Panc1 (cell line): ENCODE measurements at regions not wholly inside any gene's neighbourhood (a gene's known extent, or its start where the extent isn't known, plus 50 kb on each side); places are given as distances from the start of the nearest gene placed in this dataset.

Experiments
- ATAC-seq: fragments of 200-7000 bp; cut with Tn5 transposase; 2 replicates; pipeline ENCODE4 v1.9.1; 2020; ENCODE audit warnings: mild to moderate bottlenecking, moderate library complexity
- BruUV-seq: library from RNA; stranded (reverse); fragments of 400-500 nt; replicated peaks from 2 replicates; lab custom pipeline; 2021; lab: Mats Ljungman, UMichigan
- CTCF ChIA-PET: fragments of 300-600 bp; sonication (Branson Sonifier 250); formaldehyde crosslinking; loops from one replicate; lab custom pipeline; 2022; ENCODE audit warnings: antibody characterized with exemption; lab: Charles Lee
- POLR2A ChIA-PET: fragments of 300-600 bp; sonication (Branson Sonifier 250); formaldehyde crosslinking; loops from one replicate; lab custom pipeline; 2022; ENCODE audit warnings: antibody characterized with exemption; lab: Charles Lee
- DNase-seq: peaks from one replicate; pipeline ENCODE4 v3.0.0-alpha.2; 2010; ENCODE audit warnings: low read depth, low spot score
- H3K27ac ChIP-seq: 2 replicates; pipeline ENCODE4 v1.5.1; 2011; ENCODE audit warnings: mild to moderate bottlenecking, low read length, inconsistent platforms
- H3K27me3 ChIP-seq: fragments of 200-500 bp; sonication (Bioruptor generic); 2 replicates; pipeline ENCODE4 v1.6.0; 2014; ENCODE audit warnings: low read length, inconsistent platforms; ENCODE audit not compliant: control insufficient read depth, insufficient read depth
- H3K36me3 ChIP-seq: fragments of 200-500 bp; sonication (Bioruptor generic); 2 replicates; pipeline ENCODE4 v1.5.1; 2014; ENCODE audit warnings: inconsistent platforms, mild to moderate bottlenecking, low read length, moderate library complexity; ENCODE audit not compliant: control insufficient read depth, insufficient read depth
- H3K4me1 ChIP-seq: 2 replicates; pipeline ENCODE4 v1.5.1; 2011; ENCODE audit warnings: inconsistent platforms, mild to moderate bottlenecking, low read length, moderate library complexity; ENCODE audit not compliant: control insufficient read depth, insufficient read depth
- H3K4me3 ChIP-seq, 2 experiments: 2 replicates each; pipeline ENCODE4 v1.5.1; 2011 to 2012; ENCODE audit warnings: low read depth in 2 of 2, low read length in 2 of 2, mild to moderate bottlenecking in 2 of 2, inconsistent platforms in 1 of 2, moderate library complexity in 1 of 2
- H3K9me3 ChIP-seq: fragments of 200-500 bp; sonication (Bioruptor generic); 2 replicates; pipeline ENCODE4 v1.5.1; 2014; ENCODE audit warnings: low read depth, mild to moderate bottlenecking, inconsistent platforms, low read length, moderate library complexity; ENCODE audit not compliant: control insufficient read depth, insufficient read depth
- POLR2AphosphoS5 ChIP-seq: IDR thresholded peaks from 2 replicates; pipeline ENCODE4 v1.6.1; 2012; ENCODE audit warnings: mild to moderate bottlenecking, low read depth, low read length, moderate library complexity
- SIN3A ChIP-seq: IDR thresholded peaks from 2 replicates; pipeline ENCODE4 v1.6.1; 2012; ENCODE audit warnings: low read depth, mild to moderate bottlenecking, low read length, moderate library complexity, borderline replicate concordance; ENCODE audit not compliant: insufficient read depth
- TCF7L2 ChIP-seq: IDR thresholded peaks from 2 replicates; pipeline ENCODE4 v1.6.1; 2011; ENCODE audit warnings: mild to moderate bottlenecking, low read depth, low read length, inconsistent platforms
- in situ Hi-C: cut with HindIII; loops from 2 replicates; pipeline ENCODE4 v1.10.0; 2016; ENCODE audit warnings: low sequenced_read_pairs, low pct_unique_long_range_greater_than_20kb
- intact Hi-C: fragments of 100-400 bp; cut with micrococcal nuclease; formaldehyde crosslinking; loops from one replicate; pipeline ENCODE4 v1.10.0; 2022; ENCODE audit not compliant: unreplicated experiment
- TF ChIP-seq, protein P1 (sequence below), 2 experiments: IDR thresholded peaks; 2 replicates each; pipeline ENCODE4 v1.6.1; 2011 to 2012; ENCODE audit warnings: low read depth in 2 of 2, control low read depth in 1 of 2, low read length in 1 of 2, mild to moderate bottlenecking in 1 of 2, moderate library complexity in 1 of 2; ENCODE audit not compliant: insufficient read depth in 1 of 2
- TF ChIP-seq, protein P2 (sequence below): fragments of 450-650 bp; IDR thresholded peaks from 2 replicates; pipeline ENCODE4 v1.5.1; 2017; ENCODE audit warnings: mild to moderate bottlenecking

DNA sequence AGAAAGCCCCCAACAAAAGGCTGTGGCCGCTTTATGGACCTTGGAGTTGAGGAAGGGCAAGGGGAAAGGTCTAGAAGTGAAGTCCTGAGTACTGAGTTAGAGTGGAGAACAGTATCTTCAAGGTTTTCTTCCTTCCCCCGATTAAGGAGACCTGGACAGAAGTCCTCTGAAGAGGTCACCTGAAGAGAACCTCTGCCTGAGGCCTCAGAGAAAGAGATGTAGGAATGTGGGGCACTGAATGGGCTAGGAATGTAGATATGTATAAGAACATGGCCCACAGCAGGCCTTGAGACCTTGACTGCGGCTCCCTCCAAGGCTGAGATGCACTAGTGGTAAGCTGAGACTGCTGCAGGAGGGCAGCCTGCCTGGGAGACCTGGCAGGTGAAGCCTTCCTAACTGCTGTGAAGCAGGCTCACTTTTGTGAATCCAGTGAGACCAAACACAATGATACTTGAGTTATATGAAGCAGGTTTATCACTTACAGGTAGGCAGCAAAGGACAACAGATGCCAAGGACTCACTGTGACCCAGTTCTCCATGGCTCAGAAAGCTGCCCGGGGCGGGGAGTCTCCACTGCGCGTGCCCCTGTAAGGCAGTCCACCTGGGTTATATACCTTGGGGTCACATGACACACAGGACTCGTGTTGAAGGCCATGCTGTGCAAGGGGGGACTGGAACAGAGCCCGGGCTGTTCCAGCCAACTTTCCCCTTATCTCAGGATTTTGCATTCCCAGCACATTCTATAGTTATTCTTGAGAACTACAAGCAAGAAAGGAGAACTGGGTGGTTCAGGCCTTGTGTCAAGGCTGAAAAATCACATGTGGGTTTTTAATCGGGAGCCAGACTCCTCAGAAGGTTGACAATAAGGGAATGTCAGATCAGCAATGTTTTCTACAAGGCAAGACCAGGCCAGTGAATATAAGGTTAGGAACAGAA, 78.8 kb upstream of the PPM1J start:
- no peak for DNase-seq
- TF ChIP-seq SIN3A: no peak
- TF ChIP-seq, protein P1, sequence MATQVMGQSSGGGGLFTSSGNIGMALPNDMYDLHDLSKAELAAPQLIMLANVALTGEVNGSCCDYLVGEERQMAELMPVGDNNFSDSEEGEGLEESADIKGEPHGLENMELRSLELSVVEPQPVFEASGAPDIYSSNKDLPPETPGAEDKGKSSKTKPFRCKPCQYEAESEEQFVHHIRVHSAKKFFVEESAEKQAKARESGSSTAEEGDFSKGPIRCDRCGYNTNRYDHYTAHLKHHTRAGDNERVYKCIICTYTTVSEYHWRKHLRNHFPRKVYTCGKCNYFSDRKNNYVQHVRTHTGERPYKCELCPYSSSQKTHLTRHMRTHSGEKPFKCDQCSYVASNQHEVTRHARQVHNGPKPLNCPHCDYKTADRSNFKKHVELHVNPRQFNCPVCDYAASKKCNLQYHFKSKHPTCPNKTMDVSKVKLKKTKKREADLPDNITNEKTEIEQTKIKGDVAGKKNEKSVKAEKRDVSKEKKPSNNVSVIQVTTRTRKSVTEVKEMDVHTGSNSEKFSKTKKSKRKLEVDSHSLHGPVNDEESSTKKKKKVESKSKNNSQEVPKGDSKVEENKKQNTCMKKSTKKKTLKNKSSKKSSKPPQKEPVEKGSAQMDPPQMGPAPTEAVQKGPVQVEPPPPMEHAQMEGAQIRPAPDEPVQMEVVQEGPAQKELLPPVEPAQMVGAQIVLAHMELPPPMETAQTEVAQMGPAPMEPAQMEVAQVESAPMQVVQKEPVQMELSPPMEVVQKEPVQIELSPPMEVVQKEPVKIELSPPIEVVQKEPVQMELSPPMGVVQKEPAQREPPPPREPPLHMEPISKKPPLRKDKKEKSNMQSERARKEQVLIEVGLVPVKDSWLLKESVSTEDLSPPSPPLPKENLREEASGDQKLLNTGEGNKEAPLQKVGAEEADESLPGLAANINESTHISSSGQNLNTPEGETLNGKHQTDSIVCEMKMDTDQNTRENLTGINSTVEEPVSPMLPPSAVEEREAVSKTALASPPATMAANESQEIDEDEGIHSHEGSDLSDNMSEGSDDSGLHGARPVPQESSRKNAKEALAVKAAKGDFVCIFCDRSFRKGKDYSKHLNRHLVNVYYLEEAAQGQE (IDR thresholded peaks at IDR 0.05; ENCODE audit: insufficient read depth in 1 of 2, low read depth in 2 of 2, low read length in 1 of 2): no peak
- TF ChIP-seq TCF7L2: no peak
- TF ChIP-seq POLR2AphosphoS5: no peak
- TF ChIP-seq, protein P2, sequence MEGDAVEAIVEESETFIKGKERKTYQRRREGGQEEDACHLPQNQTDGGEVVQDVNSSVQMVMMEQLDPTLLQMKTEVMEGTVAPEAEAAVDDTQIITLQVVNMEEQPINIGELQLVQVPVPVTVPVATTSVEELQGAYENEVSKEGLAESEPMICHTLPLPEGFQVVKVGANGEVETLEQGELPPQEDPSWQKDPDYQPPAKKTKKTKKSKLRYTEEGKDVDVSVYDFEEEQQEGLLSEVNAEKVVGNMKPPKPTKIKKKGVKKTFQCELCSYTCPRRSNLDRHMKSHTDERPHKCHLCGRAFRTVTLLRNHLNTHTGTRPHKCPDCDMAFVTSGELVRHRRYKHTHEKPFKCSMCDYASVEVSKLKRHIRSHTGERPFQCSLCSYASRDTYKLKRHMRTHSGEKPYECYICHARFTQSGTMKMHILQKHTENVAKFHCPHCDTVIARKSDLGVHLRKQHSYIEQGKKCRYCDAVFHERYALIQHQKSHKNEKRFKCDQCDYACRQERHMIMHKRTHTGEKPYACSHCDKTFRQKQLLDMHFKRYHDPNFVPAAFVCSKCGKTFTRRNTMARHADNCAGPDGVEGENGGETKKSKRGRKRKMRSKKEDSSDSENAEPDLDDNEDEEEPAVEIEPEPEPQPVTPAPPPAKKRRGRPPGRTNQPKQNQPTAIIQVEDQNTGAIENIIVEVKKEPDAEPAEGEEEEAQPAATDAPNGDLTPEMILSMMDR: no peak
- Histone ChIP-seq H3K9me3 (no peaks in the 10 kb centered on the region), H3K4me3 (no peak overlapping the region), H3K27ac (no peak overlapping the region), H3K27me3 (no peaks in the 10 kb centered on the region), H3K36me3 (no peaks in the 10 kb centered on the region), H3K4me1 (no peaks in the 10 kb centered on the region)
- ATAC-seq: no peak
- POLR2A ChIA-PET: no interaction called here
- no TSS peak for BruUV-seq
- in situ Hi-C loops: no loop called here
- intact Hi-C loops: no loop called here
- CTCF ChIA-PET: no interaction called here

DNA sequence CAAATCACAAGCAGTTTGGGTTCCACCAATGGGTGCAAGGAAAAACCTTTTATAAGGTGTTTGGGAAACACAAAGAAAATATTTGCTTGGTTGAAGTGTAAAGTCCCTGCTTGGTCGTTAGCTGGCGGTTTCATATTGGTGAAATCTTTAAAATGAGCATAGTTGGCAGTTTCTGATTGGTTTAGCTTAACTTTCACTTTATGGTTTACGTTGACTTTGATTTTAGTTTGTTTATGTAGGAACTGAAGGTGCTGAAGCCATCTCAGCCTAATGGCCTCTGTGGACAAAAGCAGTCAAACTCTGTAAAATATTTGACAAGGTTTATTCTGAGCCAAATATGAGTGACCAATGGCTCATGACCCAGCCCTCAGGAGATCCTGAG, 76.6 kb upstream of the PPM1J start:
- ATAC-seq (no peak), DNase-seq (no peak)
- TF ChIP-seq, protein P2: no peak
- TF ChIP-seq POLR2AphosphoS5 (no peak), SIN3A (no peak)
- intact Hi-C loops: no loop called here
- Histone ChIP-seq H3K4me3 (no peak overlapping the region), H3K4me1 (no peaks in the 10 kb centered on the region), H3K27me3 (no peaks in the 10 kb centered on the region), H3K9me3 (no peaks in the 10 kb centered on the region), H3K27ac (no peak overlapping the region), H3K36me3 (no peaks in the 10 kb centered on the region)
- in situ Hi-C loops: no loop called here
- ChIA-PET POLR2A (no interaction called here), CTCF (no interaction called here)
- BruUV-seq: no TSS peak
